ENCODE measurements at regions not wholly inside any gene's neighbourhood (a gene's known extent, or its start where the extent isn't known, plus 50 kb on each side); places are given as distances from the start of the nearest gene placed in this dataset.
"Not testable (repeated sequence)": the region's sequence is repeated elsewhere in the genome, so short reads cannot be mapped to it uniquely, and the experiment has no call there.

- CTCF ChIA-PET; H3K27me3 Mint-ChIP-seq; ATAC-seq; H3K4me1 Mint-ChIP-seq; DNase-seq; intact Hi-C loops (cut with DNase I, micrococcal nuclease); H3K4me3 Mint-ChIP-seq; H3K9me3 Mint-ChIP-seq (ENCODE audit: low read depth); H3K36me3 Mint-ChIP-seq (ENCODE audit: low read depth); POLR2A ChIA-PET; H3K27ac Mint-ChIP-seq: not testable (repeated sequence)
Measured at GRCh38 chr2:90052113-90052631, 1360.7 kb downstream of the RPIA start.

GRCh38 chr2:90069290-90069894, 1377.9 kb downstream of the RPIA start:
- ATAC-seq (no peak), DNase-seq (peak; percentile 34)
- H3K27me3 Mint-ChIP-seq, result no peaks in the 10 kb centered on the region
- no peak overlapping the region for H3K27ac Mint-ChIP-seq
- H3K4me3 Mint-ChIP-seq, result no peak overlapping the region
- no peaks in the 10 kb centered on the region for H3K36me3 Mint-ChIP-seq (ENCODE audit: low read depth)
- H3K9me3 Mint-ChIP-seq (ENCODE audit: low read depth), result no peaks in the 10 kb centered on the region
- POLR2A ChIA-PET, result no interaction called here
- intact Hi-C loops (cut with DNase I, micrococcal nuclease), result no loop called here
- CTCF ChIA-PET, result no interaction called here
- H3K4me1 Mint-ChIP-seq, result no peaks in the 10 kb centered on the region

GRCh38 chr2:90076311-90076710, 1384.8 kb downstream of the RPIA start:
- intact Hi-C loops (cut with DNase I, micrococcal nuclease), result no loop called here
- peaks cover 2% of the 10 kb centered on the region for H3K9me3 Mint-ChIP-seq (ENCODE audit: low read depth)
- H3K36me3 Mint-ChIP-seq (ENCODE audit: low read depth), result no peaks in the 10 kb centered on the region
- no peak for ATAC-seq
- H3K4me1 Mint-ChIP-seq, result no peaks in the 10 kb centered on the region
- ChIA-PET CTCF (no interaction called here), POLR2A (no interaction called here)
- H3K27ac Mint-ChIP-seq, result no peak overlapping the region
- DNase-seq, result no peak
- no peaks in the 10 kb centered on the region for H3K27me3 Mint-ChIP-seq
- no peak overlapping the region for H3K4me3 Mint-ChIP-seq

- ATAC-seq (no peak), DNase-seq (no peak)
- Mint-ChIP-seq H3K27me3 (no peaks in the 10 kb centered on the region), H3K36me3 (ENCODE audit: low read depth) (no peaks in the 10 kb centered on the region), H3K9me3 (ENCODE audit: low read depth) (peaks cover 2% of the 10 kb centered on the region), H3K27ac (no peak overlapping the region), H3K4me3 (no peak overlapping the region), H3K4me1 (no peaks in the 10 kb centered on the region)
- ChIA-PET POLR2A (no interaction called here), CTCF (no interaction called here)
- intact Hi-C loops (cut with DNase I, micrococcal nuclease), result no loop called here
Measured at GRCh38 chr2:90077948-90078347, 1386.5 kb downstream of the RPIA start.

- POLR2A ChIA-PET, result no interaction called here
- intact Hi-C loops (cut with DNase I, micrococcal nuclease), result no loop called here
- H3K9me3 Mint-ChIP-seq (ENCODE audit: low read depth), result peaks cover 2% of the 10 kb centered on the region
- no peak overlapping the region for H3K27ac Mint-ChIP-seq
- ATAC-seq (no peak), DNase-seq (no peak)
- H3K27me3 Mint-ChIP-seq, result no peaks in the 10 kb centered on the region
- H3K4me3 Mint-ChIP-seq, result no peak overlapping the region
- CTCF ChIA-PET, result no interaction called here
- no peaks in the 10 kb centered on the region for H3K36me3 Mint-ChIP-seq (ENCODE audit: low read depth)
- H3K4me1 Mint-ChIP-seq, result no peaks in the 10 kb centered on the region
Measured at GRCh38 chr2:90079374-90079773, 1387.9 kb downstream of the RPIA start.

- ATAC-seq, H3K4me1 Mint-ChIP-seq, CTCF ChIA-PET: not testable (repeated sequence)
Measured at GRCh38 chr2:90087792-90088191, 1396.3 kb downstream of the RPIA start.

GRCh38 chr2:90093571-90094270, 1402.2 kb downstream of the RPIA start:
- H3K4me3 Mint-ChIP-seq; CTCF ChIA-PET; DNase-seq; intact Hi-C loops (cut with DNase I, micrococcal nuclease); H3K9me3 Mint-ChIP-seq (ENCODE audit: low read depth); H3K4me1 Mint-ChIP-seq; H3K27me3 Mint-ChIP-seq; ATAC-seq; POLR2A ChIA-PET; H3K27ac Mint-ChIP-seq; H3K36me3 Mint-ChIP-seq (ENCODE audit: low read depth): not testable (repeated sequence)

More at GRCh38 chr2:90087792-90088191, 1396.3 kb downstream of the RPIA start:
- H3K36me3 Mint-ChIP-seq (ENCODE audit: low read depth); H3K27me3 Mint-ChIP-seq; H3K4me3 Mint-ChIP-seq; POLR2A ChIA-PET; intact Hi-C loops (cut with DNase I, micrococcal nuclease); DNase-seq; H3K27ac Mint-ChIP-seq; H3K9me3 Mint-ChIP-seq (ENCODE audit: low read depth): not testable (repeated sequence)

GRCh38 chr2:90097617-90098016, 1406.1 kb downstream of the RPIA start:
- POLR2A ChIA-PET, ATAC-seq: not testable (repeated sequence)

GRCh38 chr2:90105142-90105541, 1413.7 kb downstream of the RPIA start:
- H3K27ac Mint-ChIP-seq; POLR2A ChIA-PET; CTCF ChIA-PET; H3K9me3 Mint-ChIP-seq (ENCODE audit: low read depth); intact Hi-C loops (cut with DNase I, micrococcal nuclease); ATAC-seq; H3K36me3 Mint-ChIP-seq (ENCODE audit: low read depth); H3K4me1 Mint-ChIP-seq; H3K27me3 Mint-ChIP-seq; DNase-seq; H3K4me3 Mint-ChIP-seq: not testable (repeated sequence)

More at GRCh38 chr2:90097617-90098016, 1406.1 kb downstream of the RPIA start:
- intact Hi-C loops (cut with DNase I, micrococcal nuclease); H3K9me3 Mint-ChIP-seq (ENCODE audit: low read depth); H3K4me3 Mint-ChIP-seq; H3K27ac Mint-ChIP-seq; DNase-seq; CTCF ChIA-PET; H3K4me1 Mint-ChIP-seq; H3K36me3 Mint-ChIP-seq (ENCODE audit: low read depth); H3K27me3 Mint-ChIP-seq: not testable (repeated sequence)

- H3K27ac Mint-ChIP-seq; POLR2A ChIA-PET; H3K4me3 Mint-ChIP-seq; ATAC-seq; intact Hi-C loops (cut with DNase I, micrococcal nuclease); H3K36me3 Mint-ChIP-seq (ENCODE audit: low read depth); H3K27me3 Mint-ChIP-seq; H3K9me3 Mint-ChIP-seq (ENCODE audit: low read depth); CTCF ChIA-PET; DNase-seq; H3K4me1 Mint-ChIP-seq: not testable (repeated sequence)
Measured at GRCh38 chr2:90123409-90123808, 1431.9 kb downstream of the RPIA start.

GRCh38 chr2:90139046-90139445, 1447.6 kb downstream of the RPIA start:
- H3K4me3 Mint-ChIP-seq; CTCF ChIA-PET; ATAC-seq; H3K27me3 Mint-ChIP-seq; DNase-seq; H3K4me1 Mint-ChIP-seq; H3K36me3 Mint-ChIP-seq (ENCODE audit: low read depth); H3K27ac Mint-ChIP-seq; intact Hi-C loops (cut with DNase I, micrococcal nuclease); H3K9me3 Mint-ChIP-seq (ENCODE audit: low read depth); POLR2A ChIA-PET: not testable (repeated sequence)

GRCh38 chr2:90141558-90141957, 1450.1 kb downstream of the RPIA start:
- POLR2A ChIA-PET; H3K27ac Mint-ChIP-seq; intact Hi-C loops (cut with DNase I, micrococcal nuclease); H3K4me3 Mint-ChIP-seq; H3K27me3 Mint-ChIP-seq; CTCF ChIA-PET; H3K4me1 Mint-ChIP-seq; DNase-seq; ATAC-seq; H3K36me3 Mint-ChIP-seq (ENCODE audit: low read depth); H3K9me3 Mint-ChIP-seq (ENCODE audit: low read depth): not testable (repeated sequence)

Measured in activated CD4-positive, alpha-beta T cell treated with anti-CD3 and anti-CD28 coated beads for 36 hours (primary cell).